ENCODE measurements at regions not wholly inside any gene's neighbourhood (a gene's known extent, or its start where the extent isn't known, plus 50 kb on each side); places are given as distances from the start of the nearest gene placed in this dataset.
"Not testable (repeated sequence)": the region's sequence is repeated elsewhere in the genome, so short reads cannot be mapped to it uniquely, and the experiment has no call there.

GRCh38 chr9:80502306-80502705 lies 930.5 kb downstream of the TLE4 start:
- DNase-seq: no peak

GRCh38 chr9:80501635-80502034 lies 929.9 kb downstream of the TLE4 start:
- no peak for DNase-seq

GRCh38 chr9:80500300-80500699 lies 928.5 kb downstream of the TLE4 start:
- no peak for DNase-seq

DNA sequence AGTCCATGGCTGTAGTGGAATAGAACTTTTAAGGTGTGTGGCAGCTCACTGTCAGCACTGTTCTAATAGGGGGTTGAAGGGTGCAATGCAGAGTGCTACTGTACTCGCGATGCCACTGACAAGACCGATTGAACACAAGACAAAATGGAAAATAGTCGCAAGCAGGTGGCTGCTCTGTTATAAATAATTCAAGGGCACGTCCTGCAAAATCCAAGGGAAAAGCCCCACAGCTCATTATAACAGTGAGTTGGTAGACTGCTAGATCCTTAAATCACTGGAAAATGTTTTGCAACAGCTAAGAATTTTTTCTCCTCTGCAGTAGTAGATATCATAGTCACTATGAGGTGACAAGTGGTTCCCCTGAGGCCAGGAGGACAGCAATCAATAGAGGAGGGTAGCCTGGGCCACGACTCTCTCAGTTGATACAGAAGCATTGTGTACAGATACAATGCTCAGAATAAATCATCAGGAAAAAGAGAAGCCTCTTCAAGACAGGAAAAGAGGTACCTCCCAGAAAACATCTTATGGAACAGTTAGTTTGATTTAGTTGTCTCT lies 926.3 kb downstream of the TLE4 start:
- DNase-seq: no peak

DNA sequence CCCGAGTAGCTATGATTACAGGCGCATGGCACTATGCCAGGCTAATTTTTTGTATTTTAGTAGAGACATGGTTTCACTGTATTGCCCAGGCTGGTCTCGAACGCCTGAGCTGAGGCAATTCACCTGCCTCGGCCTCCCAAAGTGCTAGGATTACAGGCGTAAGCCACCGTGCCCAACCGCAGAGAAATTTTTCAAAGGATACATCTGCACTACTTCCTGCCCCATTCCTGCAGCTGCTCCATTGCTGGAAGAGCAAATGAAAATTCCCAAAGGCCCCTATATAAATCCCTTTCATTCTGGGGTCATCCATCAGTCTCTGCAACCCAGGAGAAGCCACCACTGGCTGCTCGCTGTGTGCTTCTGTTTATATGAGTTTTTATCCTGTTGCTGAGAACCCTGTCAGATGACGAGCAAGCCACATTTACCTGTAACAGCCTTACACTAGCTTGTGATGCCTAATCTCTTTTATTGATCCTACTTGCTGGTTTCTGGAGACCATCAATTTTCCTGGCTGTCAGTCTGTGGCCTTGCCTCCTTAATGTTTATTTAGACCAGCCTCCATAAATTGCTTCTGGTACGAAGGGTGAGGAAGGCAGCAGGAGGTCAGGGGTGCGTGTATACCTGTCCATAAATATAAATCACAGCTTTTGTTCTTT lies 925.3 kb downstream of the TLE4 start:
- no peak for DNase-seq

DNA sequence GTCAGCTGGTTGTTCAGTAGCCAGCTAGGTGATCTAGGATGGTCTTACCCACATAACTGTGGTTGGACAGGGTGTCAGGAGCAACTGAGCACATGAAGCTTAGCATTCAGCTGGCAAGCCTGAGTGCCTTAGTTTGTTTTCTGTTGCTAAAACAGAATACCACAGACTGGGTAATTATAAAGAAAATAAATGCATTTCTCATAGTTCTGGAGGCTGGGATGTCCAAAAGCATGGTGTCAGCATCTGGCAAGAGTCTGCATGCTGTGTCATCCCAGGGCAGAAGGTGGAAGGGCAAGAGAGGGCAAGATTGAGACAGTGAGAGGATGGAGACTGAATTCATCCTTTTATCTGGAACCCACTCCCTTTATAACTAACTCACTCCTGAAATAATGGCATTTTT lies 921.5 kb downstream of the TLE4 start:
- no peak for DNase-seq

GRCh38 chr9:80492221-80492620 lies 920.5 kb downstream of the TLE4 start:
- DNase-seq: no peak

- DNase-seq: no peak
Observed at GRCh38 chr9:80491086-80491696, 919.4 kb downstream of the TLE4 start.

- no peak for DNase-seq
Observed at GRCh38 chr9:80489329-80489728, 917.6 kb downstream of the TLE4 start.

- DNase-seq: no peak
Observed at GRCh38 chr9:80485420-80486250, 913.9 kb downstream of the TLE4 start.

- DNase-seq: not testable (repeated sequence)
Observed at GRCh38 chr9:80482251-80482650, 910.5 kb downstream of the TLE4 start.

- no peak for DNase-seq
Observed at GRCh38 chr9:80467632-80468031, 895.9 kb downstream of the TLE4 start.

DNA sequence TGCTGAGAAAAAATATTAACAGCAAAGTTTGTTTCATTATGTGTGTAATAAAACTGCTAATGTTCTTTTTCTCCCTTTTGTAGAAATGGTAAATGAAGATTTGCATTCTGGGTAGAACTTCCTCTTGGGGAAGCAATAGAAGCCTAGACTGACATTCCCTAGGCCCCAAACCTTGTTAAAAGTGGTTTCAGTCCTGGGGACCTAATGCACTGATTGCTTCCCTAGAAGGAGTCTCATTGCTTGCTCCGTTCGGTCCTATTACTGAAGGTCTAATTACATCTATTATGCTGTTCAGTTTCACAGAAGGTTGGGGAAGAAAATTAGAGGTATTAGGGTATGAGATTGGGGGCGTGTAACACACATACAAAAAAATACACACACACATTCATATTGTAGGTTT lies 893.8 kb downstream of the TLE4 start:
- DNase-seq: no peak

DNA sequence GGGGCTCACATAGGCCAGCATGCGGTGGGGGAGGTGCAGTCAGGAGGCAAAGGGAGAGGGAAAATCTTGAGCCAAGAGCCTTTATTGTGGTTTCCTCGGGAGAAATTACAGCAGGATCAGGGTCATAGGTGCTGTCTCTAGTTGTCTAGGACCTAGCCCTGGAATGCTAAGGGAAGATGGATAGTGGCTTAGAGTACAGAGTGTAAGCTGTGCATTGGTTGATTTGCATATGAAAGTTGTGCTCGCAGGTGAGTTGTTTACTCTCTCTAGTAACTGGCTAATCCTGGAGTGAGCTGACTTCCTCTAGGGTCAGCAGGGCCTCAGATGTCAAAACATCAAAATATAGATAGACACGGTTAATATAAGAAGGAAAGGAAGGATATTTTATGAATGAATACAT lies 877.7 kb downstream of the TLE4 start:
- no peak for DNase-seq

- no peak for DNase-seq
Observed at GRCh38 chr9:80448996-80449395, 877.2 kb downstream of the TLE4 start.

GRCh38 chr9:80447876-80448275 lies 876.1 kb downstream of the TLE4 start:
- DNase-seq: no peak

GRCh38 chr9:80440724-80441123 lies 869.0 kb downstream of the TLE4 start:
- no peak for DNase-seq

DNA sequence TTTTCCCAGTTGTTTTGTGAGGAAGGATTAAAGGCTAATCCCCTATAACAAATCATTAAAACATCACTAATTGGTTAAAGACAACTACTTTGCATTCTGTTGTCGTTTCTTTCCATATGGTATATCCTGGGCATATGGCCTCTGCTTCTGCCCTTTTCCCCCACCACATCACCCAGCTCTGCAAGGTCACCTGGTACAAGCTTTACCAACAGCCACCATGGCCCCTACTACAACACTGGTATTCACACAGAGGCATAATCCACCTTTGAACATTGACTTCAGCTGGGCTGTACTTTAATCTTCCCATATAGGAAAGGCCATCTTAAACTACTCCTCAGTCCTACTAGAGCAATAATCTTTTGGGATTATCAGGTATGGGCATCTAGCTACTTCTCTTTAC lies 866.1 kb downstream of the TLE4 start:
- DNase-seq: no peak

DNA sequence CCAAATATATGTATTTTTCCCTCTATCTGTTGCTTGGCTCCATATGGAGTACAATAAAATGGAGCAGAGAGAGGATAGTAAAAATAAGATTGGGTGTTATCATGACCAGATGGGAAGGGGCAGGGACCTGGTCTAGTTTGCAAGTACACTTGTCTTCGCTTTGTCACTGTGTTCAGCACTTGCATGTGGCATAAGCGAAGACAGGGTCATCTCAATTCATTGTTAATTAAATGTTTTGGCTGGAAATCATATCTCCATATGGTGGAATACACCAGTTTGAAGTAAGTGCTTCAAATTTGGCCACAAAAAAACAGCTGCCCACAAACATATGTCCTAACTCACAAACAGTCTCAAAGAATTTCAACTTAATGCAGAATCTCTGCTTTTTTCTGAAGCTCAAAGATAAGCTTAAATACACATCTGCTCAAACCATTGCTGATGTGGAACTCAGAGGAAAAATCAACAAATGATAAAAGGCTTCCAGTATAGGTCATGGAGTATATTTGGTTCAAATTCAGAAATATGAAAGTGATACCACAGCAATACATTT lies 865.4 kb downstream of the TLE4 start:
- DNase-seq: no peak

DNA sequence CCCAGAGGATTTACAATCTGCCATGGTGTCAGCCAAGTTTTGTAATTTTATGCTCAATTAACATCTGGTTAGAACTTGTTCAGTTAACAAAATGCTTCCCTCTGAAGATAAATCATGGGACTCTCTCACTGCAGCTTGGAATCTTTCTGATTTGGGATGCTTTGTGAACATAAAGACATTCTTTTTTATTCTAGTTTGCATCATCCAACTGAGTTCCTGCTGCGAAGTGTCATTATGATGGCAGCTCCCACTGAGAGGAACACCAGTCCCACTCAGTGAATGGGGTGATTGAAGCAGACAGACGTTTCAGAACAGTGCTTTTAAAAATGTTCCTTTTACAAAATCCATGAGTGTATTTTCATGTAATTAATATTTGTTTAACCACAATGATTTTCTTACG lies 863.8 kb downstream of the TLE4 start:
- DNase-seq: no peak

DNA sequence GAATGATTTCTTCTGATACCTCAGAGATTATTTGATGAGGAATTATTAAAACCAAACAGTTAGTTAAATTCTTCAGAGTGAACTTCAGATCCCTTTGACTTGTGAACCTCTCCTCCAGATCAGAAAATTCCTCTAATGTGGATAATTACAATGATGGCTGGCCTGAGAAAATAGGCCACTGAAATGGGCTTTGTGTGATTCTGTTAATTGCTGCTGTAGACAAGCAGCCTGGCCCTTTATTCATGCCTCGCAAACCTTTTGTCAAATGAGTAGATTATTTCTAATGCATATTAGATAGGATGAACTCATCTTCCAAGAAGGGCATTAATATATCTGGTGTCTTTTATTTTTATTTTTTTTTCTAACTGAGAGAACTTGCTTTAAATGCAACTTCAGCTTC lies 855.2 kb downstream of the TLE4 start:
- no peak for DNase-seq

DNA sequence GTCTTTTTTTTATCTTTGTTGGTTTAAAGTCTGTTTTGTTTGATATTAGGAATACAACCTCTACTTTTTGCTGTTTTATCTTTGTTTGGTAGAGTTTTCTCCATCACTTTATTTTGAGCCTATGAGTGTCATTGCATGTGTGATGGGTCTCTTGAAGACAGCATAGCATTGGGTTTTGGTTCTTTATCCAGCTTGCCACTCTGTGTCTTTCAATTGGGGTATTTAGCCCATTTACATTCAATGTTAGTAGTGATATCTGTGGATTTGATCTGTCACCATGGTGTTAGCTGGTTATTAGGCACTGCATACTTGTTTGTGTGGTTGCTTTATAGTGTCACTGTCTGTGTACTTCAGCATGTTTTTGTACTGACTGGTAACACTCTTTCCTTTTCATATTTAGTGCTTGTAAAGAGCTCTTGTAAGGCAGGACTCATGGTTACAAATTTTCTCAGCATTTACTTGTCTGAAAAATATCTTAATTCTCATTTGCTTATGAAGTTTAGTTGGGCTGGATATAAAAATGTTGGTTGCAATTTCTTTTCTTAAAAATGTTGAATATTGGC lies 845.5 kb downstream of the TLE4 start:
- DNase-seq: no peak

DNA sequence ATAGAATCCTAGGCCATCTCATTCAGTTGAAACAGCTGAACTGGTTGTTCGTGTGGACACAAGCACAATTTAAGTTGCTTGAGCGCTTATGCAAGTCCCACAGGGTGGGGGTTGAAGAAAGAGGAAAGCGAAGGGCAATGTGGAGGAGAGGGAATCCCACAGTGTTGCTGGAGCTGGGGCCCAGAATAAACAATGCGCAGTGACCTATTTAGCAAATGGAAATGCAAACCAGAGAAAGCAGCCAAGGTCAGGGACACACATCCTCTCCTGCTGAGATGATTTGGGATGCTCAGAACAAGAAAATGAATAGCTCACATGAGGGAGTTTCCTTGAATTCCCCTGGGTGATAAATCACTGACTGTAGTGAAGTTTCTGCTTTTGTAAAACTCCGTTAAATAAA lies 838.3 kb downstream of the TLE4 start:
- no peak for DNase-seq
